T-helper 17 cell (primary cell): ENCODE measurements at regions not wholly inside any gene's neighbourhood (a gene's known extent, or its start where the extent isn't known, plus 50 kb on each side); places are given as distances from the start of the nearest gene placed in this dataset.
"Not testable (repeated sequence)": the region's sequence is repeated elsewhere in the genome, so short reads cannot be mapped to it uniquely, and the experiment has no call there.

Source experiments
- ATAC-seq: fragments of 150-1000 bp; cut with Tn5 transposase; 2 replicates; pipeline ENCODE4 v1.10.0; 2021; ENCODE audit warnings: mild to moderate bottlenecking, moderate library complexity
- DNase-seq, 3 donors: peaks; one replicate each; pipeline versions ENCODE4 v3.0.0 to v3.0.0-alpha.2; 2020 to 2021
- H3K9me3 ChIP-seq: one replicate; pipeline ENCODE4 v1.7.0; 2013; ENCODE audit warnings: low read length, mild to moderate bottlenecking; ENCODE audit not compliant: control insufficient read depth, poor library complexity, severe bottlenecking
- H3K27ac Mint-ChIP-seq: one replicate; pipeline ENCODE4 v1.8.0; 2022; ENCODE audit warnings: mild to moderate bottlenecking, moderate library complexity, mixed read lengths
- H3K27me3 Mint-ChIP-seq: one replicate; pipeline ENCODE4 v1.8.0; 2022; ENCODE audit warnings: mixed read lengths
- H3K36me3 Mint-ChIP-seq: one replicate; pipeline ENCODE4 v1.8.0; 2022; ENCODE audit warnings: low read depth, mixed read lengths
- H3K4me1 Mint-ChIP-seq: one replicate; pipeline ENCODE4 v1.8.0; 2022; ENCODE audit warnings: mild to moderate bottlenecking, mixed read lengths
- H3K4me3 Mint-ChIP-seq: one replicate; pipeline ENCODE4 v1.8.0; 2022; ENCODE audit warnings: mild to moderate bottlenecking, moderate library complexity, mixed read lengths

- no peak for ATAC-seq
- H3K27ac Mint-ChIP-seq = no peak overlapping the region
- H3K4me1 Mint-ChIP-seq = no peaks in the 10 kb centered on the region
- H3K36me3 Mint-ChIP-seq = peaks cover 2% of the 10 kb centered on the region
- no peak for DNase-seq
- H3K4me3 Mint-ChIP-seq = no peak overlapping the region
- peaks cover 35% of the 10 kb centered on the region for H3K27me3 Mint-ChIP-seq
- H3K9me3 ChIP-seq = no peaks in the 10 kb centered on the region
Measured at GRCh38 chr10:93218386-93218785, 144.7 kb downstream of the CYP26A1 start.

DNA sequence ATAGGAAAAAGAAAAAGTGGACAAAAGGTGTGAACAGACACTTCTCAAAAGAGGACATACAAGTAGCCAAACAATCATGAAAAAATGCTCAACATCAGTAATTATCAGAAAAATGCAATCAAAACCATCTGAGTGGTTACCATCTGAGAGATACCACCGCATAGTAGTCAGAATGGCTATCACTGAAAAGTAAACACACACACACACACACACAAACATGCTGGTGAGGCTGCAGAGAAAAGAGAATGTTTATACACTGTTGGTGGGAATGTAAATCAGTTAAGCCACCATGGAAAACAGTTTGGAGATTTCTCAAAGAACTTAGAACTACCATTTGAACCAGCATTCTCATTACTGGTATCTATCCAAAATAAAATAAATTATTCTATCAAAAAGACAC is 145.7 kb downstream of the CYP26A1 start:
- no peaks in the 10 kb centered on the region for H3K9me3 ChIP-seq
- peaks cover 2% of the 10 kb centered on the region for H3K36me3 Mint-ChIP-seq
- no peak overlapping the region for H3K4me3 Mint-ChIP-seq
- H3K27me3 Mint-ChIP-seq = peaks cover 35% of the 10 kb centered on the region
- no peak for DNase-seq
- H3K27ac Mint-ChIP-seq = no peak overlapping the region
- no peaks in the 10 kb centered on the region for H3K4me1 Mint-ChIP-seq
- no peak for ATAC-seq

GRCh38 chr10:93220296-93221170 is 146.8 kb downstream of the CYP26A1 start:
- no peak overlapping the region for H3K4me3 Mint-ChIP-seq
- no peaks in the 10 kb centered on the region for H3K4me1 Mint-ChIP-seq
- H3K9me3 ChIP-seq = no peaks in the 10 kb centered on the region
- ATAC-seq (no peak), DNase-seq (no peak)
- peaks cover 2% of the 10 kb centered on the region for H3K36me3 Mint-ChIP-seq
- H3K27ac Mint-ChIP-seq = peak overlapping the region; percentile 12
- H3K27me3 Mint-ChIP-seq = peaks cover 35% of the 10 kb centered on the region

DNA sequence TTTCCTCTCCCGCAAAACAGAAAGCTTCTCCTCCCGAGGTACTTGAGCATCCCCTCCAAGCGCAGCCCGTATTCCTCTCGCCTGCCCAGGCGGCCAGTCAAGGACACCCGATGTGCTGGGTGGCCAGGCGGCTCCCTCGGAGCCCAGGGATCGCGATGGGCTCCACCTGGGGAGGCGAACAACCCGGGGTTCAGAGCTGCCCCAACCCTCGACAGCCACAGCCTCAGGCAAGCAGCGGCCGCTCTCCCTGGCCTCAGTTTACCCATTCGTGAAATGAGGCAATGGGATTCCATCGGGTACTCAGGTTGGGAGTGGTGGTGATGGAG is 147.4 kb downstream of the CYP26A1 start:
- peaks cover 35% of the 10 kb centered on the region for H3K27me3 Mint-ChIP-seq
- H3K4me1 Mint-ChIP-seq = no peaks in the 10 kb centered on the region
- H3K4me3 Mint-ChIP-seq = no peak overlapping the region
- H3K27ac Mint-ChIP-seq = no peak overlapping the region
- ATAC-seq (no peak), DNase-seq (no peak)
- no peaks in the 10 kb centered on the region for H3K9me3 ChIP-seq
- H3K36me3 Mint-ChIP-seq = peaks cover 2% of the 10 kb centered on the region

- Mint-ChIP-seq H3K36me3 (peaks cover 2% of the 10 kb centered on the region), H3K4me3 (no peak overlapping the region), H3K27ac (no peak overlapping the region), H3K4me1 (no peaks in the 10 kb centered on the region), H3K27me3 (peaks cover 32% of the 10 kb centered on the region)
- no peaks in the 10 kb centered on the region for H3K9me3 ChIP-seq
- no peak for DNase-seq
- no peak for ATAC-seq
Measured at GRCh38 chr10:93221521-93221920, 147.8 kb downstream of the CYP26A1 start.

GRCh38 chr10:93222211-93222754 is 148.6 kb downstream of the CYP26A1 start:
- Mint-ChIP-seq H3K4me3 (no peak overlapping the region), H3K27me3 (peaks cover 27% of the 10 kb centered on the region), H3K36me3 (no peaks in the 10 kb centered on the region), H3K4me1 (no peaks in the 10 kb centered on the region), H3K27ac (no peak overlapping the region)
- DNase-seq (no peak), ATAC-seq (no peak)
- no peaks in the 10 kb centered on the region for H3K9me3 ChIP-seq

- DNase-seq (no peak), ATAC-seq (no peak)
- no peaks in the 10 kb centered on the region for H3K4me1 Mint-ChIP-seq
- no peak overlapping the region for H3K27ac Mint-ChIP-seq
- H3K4me3 Mint-ChIP-seq = no peak overlapping the region
- H3K9me3 ChIP-seq = no peaks in the 10 kb centered on the region
- H3K36me3 Mint-ChIP-seq = no peaks in the 10 kb centered on the region
- peaks cover 28% of the 10 kb centered on the region for H3K27me3 Mint-ChIP-seq
Measured at GRCh38 chr10:93222876-93223275, 149.2 kb downstream of the CYP26A1 start.

DNA sequence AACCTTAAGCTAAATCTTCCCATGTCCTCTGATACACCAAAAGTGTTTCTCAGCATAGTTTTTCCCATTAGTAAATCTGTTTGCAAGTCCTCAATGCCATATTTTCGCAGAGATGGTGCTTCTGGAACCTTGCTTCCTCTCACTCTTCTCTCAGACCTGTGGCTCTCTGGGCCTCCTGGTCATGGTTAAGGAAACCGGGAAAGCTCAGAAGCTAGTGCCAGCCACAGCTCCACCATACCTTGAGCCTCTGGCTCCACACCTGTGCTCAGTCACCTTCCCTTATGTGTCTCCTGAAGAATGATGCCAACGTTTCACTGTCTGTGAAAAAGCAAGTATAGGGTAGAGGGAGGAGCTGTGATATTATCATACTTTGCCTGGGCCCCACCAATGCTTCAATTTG is 149.6 kb downstream of the CYP26A1 start:
- ATAC-seq = no peak
- Mint-ChIP-seq H3K27me3 (peaks cover 29% of the 10 kb centered on the region), H3K4me3 (no peak overlapping the region), H3K36me3 (no peaks in the 10 kb centered on the region), H3K4me1 (no peaks in the 10 kb centered on the region), H3K27ac (no peak overlapping the region)
- no peaks in the 10 kb centered on the region for H3K9me3 ChIP-seq
- no peak for DNase-seq

DNA sequence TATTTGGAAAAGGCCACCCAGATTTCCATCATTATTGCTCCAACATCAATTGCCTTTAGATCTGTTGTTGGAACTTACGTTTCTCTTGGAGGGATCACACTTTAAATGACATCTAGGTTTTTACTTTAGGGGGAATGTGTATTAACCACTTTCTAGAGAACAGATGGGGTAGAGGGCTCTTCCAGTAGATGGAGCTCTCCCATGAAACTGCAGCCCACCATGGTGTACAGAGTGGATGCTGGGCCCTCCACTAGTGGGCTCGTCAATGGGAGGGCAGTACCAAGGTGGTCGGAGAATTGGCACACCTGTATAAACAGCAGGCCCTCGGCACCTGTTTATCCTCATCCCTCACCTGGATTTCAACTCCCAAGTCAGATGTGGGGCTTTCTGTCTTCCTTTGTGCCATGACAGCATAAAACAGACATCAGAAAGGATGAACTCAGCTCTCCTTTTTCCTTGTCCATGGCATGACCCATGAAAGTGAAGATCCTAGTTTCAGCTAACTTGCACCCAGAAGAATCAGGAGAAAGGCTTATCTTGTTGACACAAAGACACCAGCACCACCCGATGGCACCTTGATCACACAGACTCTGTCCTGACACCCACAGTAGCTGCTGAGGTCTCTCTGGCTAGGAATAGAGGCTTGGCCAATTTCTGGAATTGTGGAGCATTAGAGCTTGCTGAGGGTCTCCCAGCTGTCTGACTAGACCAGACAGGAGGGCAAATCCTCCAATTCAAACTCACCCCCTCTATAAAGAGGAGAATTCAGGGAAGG is 150.5 kb downstream of the CYP26A1 start:
- no peak for ATAC-seq
- Mint-ChIP-seq H3K27me3 (peaks cover 21% of the 10 kb centered on the region), H3K27ac (no peak overlapping the region), H3K4me3 (no peak overlapping the region), H3K4me1 (no peaks in the 10 kb centered on the region), H3K36me3 (no peaks in the 10 kb centered on the region)
- no peaks in the 10 kb centered on the region for H3K9me3 ChIP-seq
- DNase-seq = no peak

- no peaks in the 10 kb centered on the region for H3K9me3 ChIP-seq
- ATAC-seq = no peak
- Mint-ChIP-seq H3K4me3 (no peak overlapping the region), H3K27me3 (peaks cover 19% of the 10 kb centered on the region), H3K27ac (no peak overlapping the region), H3K36me3 (no peaks in the 10 kb centered on the region), H3K4me1 (no peaks in the 10 kb centered on the region)
- DNase-seq = no peak
Measured at GRCh38 chr10:93225938-93226337, 152.2 kb downstream of the CYP26A1 start.

GRCh38 chr10:93226619-93227018 is 152.9 kb downstream of the CYP26A1 start:
- peaks cover 19% of the 10 kb centered on the region for H3K27me3 Mint-ChIP-seq
- H3K4me3 Mint-ChIP-seq = no peak overlapping the region
- H3K36me3 Mint-ChIP-seq = no peaks in the 10 kb centered on the region
- H3K27ac Mint-ChIP-seq = no peak overlapping the region
- H3K4me1 Mint-ChIP-seq = no peaks in the 10 kb centered on the region
- ATAC-seq (no peak), DNase-seq (no peak)
- H3K9me3 ChIP-seq = no peaks in the 10 kb centered on the region

DNA sequence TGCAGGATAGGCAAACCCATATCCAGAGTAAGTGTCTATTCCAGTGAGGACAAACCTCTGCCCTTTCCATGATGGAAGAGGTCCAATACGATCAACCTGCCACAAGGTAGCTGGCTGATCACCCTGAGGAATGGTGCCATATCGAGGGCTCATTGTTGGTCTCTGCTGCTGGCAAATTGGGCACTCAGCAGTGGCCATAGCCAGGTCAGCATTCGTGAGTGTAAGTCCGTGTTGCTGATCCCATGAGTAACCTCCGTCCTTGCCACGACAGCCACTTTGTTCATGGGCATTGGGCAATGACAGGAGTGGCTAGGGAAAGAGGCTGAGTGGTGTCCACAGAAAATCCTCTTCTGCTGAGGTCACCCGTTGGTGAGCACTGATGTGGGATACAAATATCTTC is 156.9 kb downstream of the CYP26A1 start:
- H3K27me3 Mint-ChIP-seq = peaks cover 25% of the 10 kb centered on the region
- H3K27ac Mint-ChIP-seq, ATAC-seq, H3K4me1 Mint-ChIP-seq, DNase-seq, H3K9me3 ChIP-seq, H3K36me3 Mint-ChIP-seq, H3K4me3 Mint-ChIP-seq: not testable (repeated sequence)

- not testable (repeated sequence) for ATAC-seq, H3K4me3 Mint-ChIP-seq, H3K4me1 Mint-ChIP-seq, H3K36me3 Mint-ChIP-seq, H3K9me3 ChIP-seq, DNase-seq, H3K27ac Mint-ChIP-seq
- H3K27me3 Mint-ChIP-seq = peaks cover 29% of the 10 kb centered on the region
Measured at GRCh38 chr10:93232159-93232558, 158.5 kb downstream of the CYP26A1 start.
